Body of pancreas (tissue), 4 donors: ENCODE measurements at regions not wholly inside any gene's neighbourhood (a gene's known extent, or its start where the extent isn't known, plus 50 kb on each side); places are given as distances from the start of the nearest gene placed in this dataset.
"Not testable (repeated sequence)": the region's sequence is repeated elsewhere in the genome, so short reads cannot be mapped to it uniquely, and the experiment has no call there.

Source experiments
- ATAC-seq: fragments of 150-250 bp; one replicate; pipeline ENCODE4 v1.9.1; 2016
- DNase-seq, 4 donors: peaks; one replicate each; pipeline ENCODE4 v3.0.0-alpha.2; 2019
- H3K27ac ChIP-seq, 4 donors: fragments of 200-600 bp; sonication (generic); 1 replicate in 3 of 4; 2 replicates in 1 of 4; pipeline versions ENCODE4 v1.5.1 to v1.6.1; 2016 to 2019; ENCODE audit warnings: mild to moderate bottlenecking in 1 of 4, mixed read lengths in 1 of 4, moderate library complexity in 1 of 4
- H3K27me3 ChIP-seq, 2 donors: fragments of 200-600 bp; sonication (generic); one replicate each; pipeline ENCODE4 v1.6.0; 2016; ENCODE audit warnings: mild to moderate bottlenecking in 1 of 2
- H3K36me3 ChIP-seq, 2 donors: fragments of 200-600 bp; sonication (generic); replicated peaks in 1 of 2; 2 replicates each; pipeline ENCODE4 v1.5.1; 2016; ENCODE audit warnings: low read depth in 2 of 2; ENCODE audit not compliant: insufficient read depth in 1 of 2
- H3K4me1 ChIP-seq: fragments of 200-600 bp; sonication (generic); one replicate; pipeline ENCODE4 v1.6.0; 2016
- H3K4me3 ChIP-seq, 2 donors: fragments of 200-600 bp; sonication (generic); 1 replicate in 1 of 2; 2 replicates in 1 of 2; pipeline ENCODE4 v1.5.1; 2016 to 2019
- H3K9me3 ChIP-seq, 3 donors: fragments of 200-600 bp; sonication (generic); 1 replicate in 2 of 3; 2 replicates in 1 of 3; pipeline ENCODE4 v1.5.1; 2016
- POLR2A ChIP-seq, 3 donors: fragments of 450-650 bp; IDR thresholded peaks; one replicate each; pipeline ENCODE4 v1.6.1; 2016; ENCODE audit warnings: antibody characterized with exemption in 3 of 3, mild to moderate bottlenecking in 2 of 3
- WGBS, 2 donors: methylation state at CpG; one replicate each; pipeline ENCODE4 v1.1.5; 2017; 5-methylcytosine and 5-hydroxymethylcytosine counted together
- intact Hi-C: fragments of 100-400 bp; cut with DNase I; formaldehyde crosslinking; loops from one replicate; pipeline ENCODE4 v1.15.1; 2023
- TF ChIP-seq, protein P1 (sequence below), 7 experiments: fragments of 450-650 bp in 4 of 7; fragments of 200-600 bp in 3 of 7; sonication (generic) in 3 of 7; IDR thresholded peaks; one replicate each; pipeline ENCODE4 v1.5.1; 2016 to 2019; ENCODE audit warnings: antibody characterized with exemption in 7 of 7

GRCh38 chr5:123945548-123945947, 433.6 kb downstream of the CSNK1G3 start:
- no peak for DNase-seq
- Histone ChIP-seq H3K4me3 (no peak overlapping the region), H3K4me1 (no peaks in the 10 kb centered on the region), H3K9me3 (no peaks in the 10 kb centered on the region), H3K27ac (no peak overlapping the region), H3K36me3 (no peaks in the 10 kb centered on the region), H3K27me3 (no peaks in the 10 kb centered on the region)
- no peak for TF ChIP-seq POLR2A (IDR thresholded peaks at IDR 0.05)
- TF ChIP-seq, protein P1, sequence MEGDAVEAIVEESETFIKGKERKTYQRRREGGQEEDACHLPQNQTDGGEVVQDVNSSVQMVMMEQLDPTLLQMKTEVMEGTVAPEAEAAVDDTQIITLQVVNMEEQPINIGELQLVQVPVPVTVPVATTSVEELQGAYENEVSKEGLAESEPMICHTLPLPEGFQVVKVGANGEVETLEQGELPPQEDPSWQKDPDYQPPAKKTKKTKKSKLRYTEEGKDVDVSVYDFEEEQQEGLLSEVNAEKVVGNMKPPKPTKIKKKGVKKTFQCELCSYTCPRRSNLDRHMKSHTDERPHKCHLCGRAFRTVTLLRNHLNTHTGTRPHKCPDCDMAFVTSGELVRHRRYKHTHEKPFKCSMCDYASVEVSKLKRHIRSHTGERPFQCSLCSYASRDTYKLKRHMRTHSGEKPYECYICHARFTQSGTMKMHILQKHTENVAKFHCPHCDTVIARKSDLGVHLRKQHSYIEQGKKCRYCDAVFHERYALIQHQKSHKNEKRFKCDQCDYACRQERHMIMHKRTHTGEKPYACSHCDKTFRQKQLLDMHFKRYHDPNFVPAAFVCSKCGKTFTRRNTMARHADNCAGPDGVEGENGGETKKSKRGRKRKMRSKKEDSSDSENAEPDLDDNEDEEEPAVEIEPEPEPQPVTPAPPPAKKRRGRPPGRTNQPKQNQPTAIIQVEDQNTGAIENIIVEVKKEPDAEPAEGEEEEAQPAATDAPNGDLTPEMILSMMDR (IDR thresholded peaks at IDR 0.05): no peak
- 70 to 71% methylated on average over 1 of the region's 1 CpG for WGBS, 2 donors
- no peak for ATAC-seq
- intact Hi-C loops: no loop called here

- no peak for TF ChIP-seq POLR2A (IDR thresholded peaks at IDR 0.05)
- TF ChIP-seq, protein P1 (IDR thresholded peaks at IDR 0.05): no peak
Observed at GRCh38 chr5:123943151-123943550, 431.2 kb downstream of the CSNK1G3 start.

DNA sequence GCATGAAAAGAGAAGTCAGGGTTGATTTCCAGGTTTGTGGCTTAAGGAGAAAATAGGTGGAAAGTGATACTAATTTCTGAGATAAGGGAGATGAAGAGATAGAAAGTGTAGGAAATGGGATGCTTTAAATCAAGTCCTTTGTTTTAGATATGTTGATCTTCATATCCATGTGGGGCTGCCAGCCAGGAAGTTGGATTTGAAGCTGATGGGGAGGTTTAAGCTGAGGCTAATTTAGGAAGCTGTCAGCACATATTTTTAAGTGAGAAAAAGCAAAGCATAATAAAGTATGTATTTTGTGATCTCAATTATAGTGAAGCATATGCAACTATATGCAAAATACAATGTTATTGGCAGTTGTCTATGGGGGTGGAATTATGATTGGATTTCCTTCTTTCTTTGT, 428.4 kb downstream of the CSNK1G3 start:
- intact Hi-C loops: no loop called here
- Histone ChIP-seq H3K27me3 (no peaks in the 10 kb centered on the region), H3K9me3 (peaks cover 0 to 8% (median 0%) of the 10 kb centered on the region in 3 donors), H3K4me1 (no peaks in the 10 kb centered on the region), H3K36me3 (no peaks in the 10 kb centered on the region), H3K4me3 (no peak overlapping the region), H3K27ac (no peak overlapping the region)
- ATAC-seq (no peak), DNase-seq (no peak)
- no peak for TF ChIP-seq POLR2A (IDR thresholded peaks at IDR 0.05)

More at GRCh38 chr5:123943151-123943550, 431.2 kb downstream of the CSNK1G3 start:
- DNase-seq: no peak
- H3K36me3 ChIP-seq: no peaks in the 10 kb centered on the region
- no peak overlapping the region for H3K4me3 ChIP-seq
- H3K27ac ChIP-seq: no peak overlapping the region
- H3K9me3 ChIP-seq: no peaks in the 10 kb centered on the region
- no peaks in the 10 kb centered on the region for H3K4me1 ChIP-seq
- H3K27me3 ChIP-seq: no peaks in the 10 kb centered on the region
- no peak for ATAC-seq
- intact Hi-C loops: no loop called here

GRCh38 chr5:123937230-123937629, 425.3 kb downstream of the CSNK1G3 start:
- Histone ChIP-seq H3K36me3 (no peaks in the 10 kb centered on the region), H3K4me1 (no peaks in the 10 kb centered on the region), H3K9me3 (peaks cover 0 to 8% (median 0%) of the 10 kb centered on the region in 3 donors), H3K27ac (no peak overlapping the region), H3K27me3 (no peaks in the 10 kb centered on the region), H3K4me3 (no peak overlapping the region)
- ATAC-seq (no peak), DNase-seq (peak in 2 of 4 donors; percentile 9 to 24)
- WGBS, 2 donors: 70 to 71% methylated on average over 6 of the region's 6 CpGs
- no peak for TF ChIP-seq POLR2A (IDR thresholded peaks at IDR 0.05)
- TF ChIP-seq, protein P1 (IDR thresholded peaks at IDR 0.05): peak in 6 of 7 experiments; percentile 18 to 37 (median 29)
- intact Hi-C loops: no loop called here

GRCh38 chr5:123936548-123936947, 424.6 kb downstream of the CSNK1G3 start:
- WGBS, 2 donors: 86 to 95% methylated on average over 4 of the region's 4 CpGs
- Histone ChIP-seq H3K27me3 (no peaks in the 10 kb centered on the region), H3K4me1 (no peaks in the 10 kb centered on the region), H3K27ac (no peak overlapping the region), H3K4me3 (no peak overlapping the region), H3K9me3 (peaks cover 0 to 8% (median 0%) of the 10 kb centered on the region in 3 donors), H3K36me3 (no peaks in the 10 kb centered on the region)
- intact Hi-C loops: no loop called here
- DNase-seq (no peak), ATAC-seq (no peak)
- TF ChIP-seq, protein P1 (IDR thresholded peaks at IDR 0.05): no peak
- TF ChIP-seq POLR2A (IDR thresholded peaks at IDR 0.05): no peak

DNA sequence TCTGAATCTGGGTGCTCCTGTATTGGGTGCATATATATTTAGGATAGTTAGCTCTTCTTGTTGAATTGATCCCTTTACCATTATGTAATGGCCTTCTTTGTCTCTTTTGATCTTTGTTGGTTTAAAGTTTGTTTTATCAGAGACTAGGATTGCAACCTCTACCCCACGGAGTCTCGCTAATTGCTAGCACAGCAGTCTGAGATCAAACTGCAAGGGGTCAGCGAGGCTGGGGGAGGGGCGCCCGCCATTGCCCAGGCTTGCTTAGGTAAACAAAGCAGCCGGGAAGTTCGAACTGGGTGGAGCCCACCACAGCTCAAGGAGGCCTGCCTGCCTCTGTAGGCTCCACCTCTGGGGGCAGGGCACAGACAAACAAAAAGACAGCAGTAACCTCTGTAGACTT, 421.8 kb downstream of the CSNK1G3 start:
- H3K4me3 ChIP-seq, H3K27me3 ChIP-seq, H3K36me3 ChIP-seq, intact Hi-C loops, H3K27ac ChIP-seq, H3K9me3 ChIP-seq, H3K4me1 ChIP-seq, ATAC-seq, DNase-seq: not testable (repeated sequence)
- WGBS, 2 donors: 49 to 61% methylated on average over 6 of the region's 7 CpGs
